SK-N-MC (cell line): ENCODE measurements at regions not wholly inside any gene's neighbourhood (a gene's known extent, or its start where the extent isn't known, plus 50 kb on each side); places are given as distances from the start of the nearest gene placed in this dataset.

Experiments used
- EZH2 ChIP-seq: fragments of 200-600 bp; sonication (generic); IDR thresholded peaks from one replicate; pipeline ENCODE4 v1.6.1; 2017; ENCODE audit warnings: antibody characterized with exemption
- FOXP2 ChIP-seq: optimal IDR thresholded peaks from 2 replicates; pipeline ENCODE3; 2011; ENCODE audit warnings: mild to moderate bottlenecking, moderate library complexity; ENCODE audit not compliant: insufficient read depth; ENCODE audit errors: extremely low read length, control extremely low read depth
- POLR2AphosphoS5 ChIP-seq: IDR thresholded peaks from 2 replicates; pipeline ENCODE4 v1.6.1; 2012; ENCODE audit warnings: mild to moderate bottlenecking, low read depth, low read length, borderline replicate concordance

- no peak for TF ChIP-seq EZH2
- TF ChIP-seq POLR2AphosphoS5: no peak
- no peak for TF ChIP-seq FOXP2
Measured at GRCh38 chr21:26747216-26747615, 98.0 kb downstream of the ADAMTS1 start.
